Activated CD4-positive, alpha-beta T cell treated with anti-CD3 and anti-CD28 coated beads, Interleukin-2, Interleukin-6, amounts not matched to agents 100 ng/mL and 50 ng/mL, durations not matched to agents 16 hours and 8 hours (primary cell): ENCODE measurements at regions not wholly inside any gene's neighbourhood (a gene's known extent, or its start where the extent isn't known, plus 50 kb on each side); places are given as distances from the start of the nearest gene placed in this dataset.

Source experiments
- DNase-seq: peaks from one replicate; pipeline ENCODE4 v3.0.0-alpha.2; 2020

DNA sequence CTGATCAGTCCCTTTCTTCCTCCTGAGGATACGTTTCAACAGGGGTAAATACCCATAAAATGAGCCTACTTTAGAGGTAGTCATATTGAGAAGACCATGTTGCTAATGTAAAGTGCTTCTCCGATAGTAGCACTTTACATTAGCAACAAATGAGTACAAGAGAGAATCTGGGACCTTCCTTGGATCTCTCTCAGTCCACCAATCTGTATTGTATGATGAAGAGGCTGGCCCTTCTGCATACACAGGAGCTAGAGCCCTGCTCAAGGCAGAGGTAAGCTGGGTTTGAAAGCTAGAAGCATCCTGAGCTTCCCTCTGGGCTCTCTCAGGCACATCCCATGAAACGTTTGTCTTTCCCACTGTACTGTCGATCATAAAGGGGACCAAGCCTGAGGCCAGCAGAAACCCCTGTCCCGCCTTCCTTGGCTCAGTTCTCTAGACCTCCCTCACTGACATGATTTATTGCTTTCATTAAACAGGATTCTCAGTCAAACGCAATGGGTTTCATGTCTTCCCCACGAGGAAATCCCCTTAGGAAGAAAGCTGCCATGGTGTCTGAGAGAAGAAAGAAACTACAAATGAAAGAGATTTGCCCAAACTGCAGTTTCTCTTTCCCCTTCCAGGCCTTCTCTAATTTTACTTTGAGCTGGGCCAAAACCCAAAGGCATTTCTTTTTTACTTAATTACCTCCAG, 62.8 kb upstream of the BCAR3 start:
- no peak for DNase-seq

DNA sequence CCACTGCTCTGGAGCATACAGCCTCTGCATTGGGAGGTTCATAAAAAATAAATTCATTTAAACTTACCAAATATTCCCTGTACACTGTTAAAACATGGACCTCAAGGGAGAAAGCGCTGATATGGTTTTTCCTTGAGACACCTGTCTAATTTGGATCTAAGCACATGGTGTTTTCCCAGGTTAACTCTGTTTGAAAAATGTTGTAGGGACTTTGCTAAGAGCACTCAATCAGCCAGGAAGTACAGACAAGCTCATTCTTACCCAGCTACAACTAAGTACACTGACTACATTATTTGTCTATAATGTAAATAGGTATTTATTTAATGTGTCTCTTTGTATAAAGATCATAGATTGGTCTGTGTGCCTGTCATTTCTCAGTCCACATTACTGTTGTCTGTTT, 61.8 kb upstream of the BCAR3 start:
- DNase-seq: no peak

DNA sequence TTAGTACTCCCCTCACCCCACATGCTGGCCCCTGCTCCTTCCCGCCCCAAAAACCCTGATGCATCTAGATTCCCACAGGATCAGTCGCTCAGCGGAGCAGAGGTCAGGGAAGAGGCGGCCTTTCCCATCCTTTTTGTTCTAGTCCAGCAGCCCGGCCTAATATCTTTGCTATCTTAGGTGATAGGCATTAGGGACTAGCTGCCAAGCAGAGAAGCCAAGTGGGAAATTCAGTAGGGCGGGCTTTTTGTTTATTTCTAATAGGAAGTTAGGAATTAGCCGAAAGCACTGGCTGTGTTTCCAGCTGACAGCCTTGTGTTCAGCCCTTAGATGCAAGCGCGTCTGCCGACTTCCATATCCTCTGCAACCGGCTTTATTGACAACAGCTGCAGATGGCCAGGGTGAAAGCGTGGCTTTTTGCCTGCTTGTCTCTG, 59.0 kb upstream of the BCAR3 start:
- no peak for DNase-seq

DNA sequence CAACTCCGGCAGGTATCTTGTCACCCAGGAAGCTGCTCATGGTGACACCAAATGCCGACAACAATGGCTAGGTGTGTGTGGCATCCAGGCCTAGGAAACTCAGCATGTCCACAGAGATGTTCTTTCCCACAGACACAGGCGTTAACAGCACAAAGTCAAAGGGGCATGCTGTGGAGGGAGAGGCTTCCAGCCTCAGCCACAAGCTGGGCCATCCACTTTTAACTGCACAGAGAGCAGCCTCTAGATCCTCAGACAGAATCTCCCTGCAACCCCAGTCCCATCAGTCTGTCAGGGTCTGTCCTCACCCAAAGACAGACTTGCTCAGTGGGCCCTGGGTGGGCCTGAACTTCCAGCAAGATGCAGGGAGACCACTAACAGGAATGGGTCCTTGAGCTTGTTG, 58.5 kb upstream of the BCAR3 start:
- DNase-seq: no peak

DNA sequence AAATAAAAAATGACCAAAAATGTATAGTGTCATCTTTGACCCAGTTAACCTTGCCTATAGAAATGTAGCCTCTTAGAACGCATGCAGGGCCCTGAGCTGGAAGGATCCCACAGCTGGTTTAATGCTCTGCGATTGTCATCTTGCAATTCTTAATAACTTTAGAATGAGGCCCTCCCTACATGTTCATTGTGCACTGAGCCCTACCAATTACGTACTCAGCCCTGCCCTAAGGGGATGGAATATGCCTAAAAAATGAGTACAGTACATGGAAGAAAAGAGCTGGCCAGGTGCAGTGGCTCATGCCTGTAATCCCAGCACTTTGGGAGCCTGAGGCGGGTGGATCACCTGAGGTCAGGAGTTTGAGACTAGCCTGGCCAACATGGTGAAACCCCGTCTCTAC, 57.8 kb upstream of the BCAR3 start:
- no peak for DNase-seq

DNA sequence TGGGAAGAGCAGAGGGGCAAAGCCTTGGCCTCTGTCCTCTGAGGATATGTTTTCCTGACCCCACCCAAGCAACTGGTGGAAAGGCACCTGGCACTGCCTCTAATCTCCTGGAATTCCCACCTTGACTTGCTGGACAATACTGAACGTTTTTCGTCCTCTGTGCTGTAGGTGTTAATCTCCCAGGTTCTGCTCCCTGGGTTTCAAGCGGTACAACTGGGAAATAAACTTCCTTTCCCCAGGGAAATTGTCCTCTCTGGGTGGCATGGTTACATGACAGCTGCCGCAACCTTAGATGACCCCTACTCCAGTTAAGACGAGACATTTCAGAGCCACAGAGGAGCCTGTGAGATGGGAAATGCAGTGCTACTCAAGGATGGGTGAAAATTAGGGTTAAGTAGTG, 57.3 kb upstream of the BCAR3 start:
- DNase-seq: no peak

DNA sequence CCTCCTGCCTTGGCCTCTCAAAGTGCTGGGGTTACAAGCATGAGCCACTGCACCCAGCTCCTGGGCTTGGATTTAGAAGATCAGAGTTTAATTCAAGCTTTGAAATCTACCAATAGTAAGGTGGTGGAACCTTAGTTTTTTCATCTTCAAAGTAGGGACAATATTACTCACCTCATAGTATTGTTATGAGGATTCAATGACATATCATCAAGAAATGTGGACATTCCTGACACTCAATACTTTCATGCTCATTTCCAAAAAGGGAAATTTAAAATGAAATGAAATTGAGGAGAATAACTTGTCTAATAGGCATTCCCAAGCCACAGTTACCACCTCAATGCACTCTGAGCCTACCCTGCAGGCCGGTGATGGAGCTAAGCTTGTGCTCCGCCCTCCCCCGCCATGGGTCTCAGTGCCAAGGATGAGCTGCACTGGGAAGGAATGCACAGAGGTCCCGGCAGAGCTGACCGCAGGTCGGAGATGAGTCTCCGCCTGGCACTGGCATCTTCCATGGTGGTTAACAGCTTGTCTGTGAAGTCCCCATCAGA, 56.5 kb upstream of the BCAR3 start:
- DNase-seq: no peak

DNA sequence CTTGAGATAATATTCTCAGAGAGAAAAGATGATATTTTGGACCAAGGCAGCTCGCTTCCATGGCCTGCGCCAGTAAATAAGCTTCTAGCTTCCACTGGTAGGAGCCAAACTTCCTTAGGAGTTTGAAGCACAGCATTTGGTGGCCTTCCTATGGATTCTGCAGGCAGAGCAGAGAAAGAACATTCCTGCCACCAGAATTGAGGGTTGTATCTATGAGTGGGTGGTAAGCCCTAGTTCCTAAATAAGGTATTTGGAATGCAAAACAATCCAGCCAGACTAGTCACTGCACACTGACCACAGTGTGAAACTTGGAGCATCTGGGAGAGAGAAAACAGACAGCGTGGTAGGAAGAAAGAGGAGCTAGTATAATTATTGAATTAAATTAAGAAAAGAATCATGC, 54.1 kb upstream of the BCAR3 start:
- no peak for DNase-seq

DNA sequence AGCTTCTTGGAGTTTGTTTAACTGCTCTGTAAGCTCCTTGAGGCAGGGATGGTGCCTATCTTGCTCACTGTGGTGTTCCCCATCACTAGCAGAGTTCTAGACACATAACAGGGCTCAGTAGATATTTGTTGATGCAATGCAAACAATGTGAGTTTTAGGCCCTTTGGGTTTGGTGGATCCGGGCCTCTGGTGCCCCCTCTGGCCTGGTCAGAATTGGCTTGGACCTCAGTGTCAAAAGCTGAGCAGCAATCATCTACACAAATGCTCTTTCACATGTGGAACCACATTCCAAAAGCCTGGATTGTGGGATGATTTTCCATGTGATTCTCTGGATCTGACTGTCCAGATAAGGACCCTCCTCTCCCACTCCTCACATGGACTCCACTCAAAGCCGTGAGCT, 53.4 kb upstream of the BCAR3 start:
- no peak for DNase-seq

DNA sequence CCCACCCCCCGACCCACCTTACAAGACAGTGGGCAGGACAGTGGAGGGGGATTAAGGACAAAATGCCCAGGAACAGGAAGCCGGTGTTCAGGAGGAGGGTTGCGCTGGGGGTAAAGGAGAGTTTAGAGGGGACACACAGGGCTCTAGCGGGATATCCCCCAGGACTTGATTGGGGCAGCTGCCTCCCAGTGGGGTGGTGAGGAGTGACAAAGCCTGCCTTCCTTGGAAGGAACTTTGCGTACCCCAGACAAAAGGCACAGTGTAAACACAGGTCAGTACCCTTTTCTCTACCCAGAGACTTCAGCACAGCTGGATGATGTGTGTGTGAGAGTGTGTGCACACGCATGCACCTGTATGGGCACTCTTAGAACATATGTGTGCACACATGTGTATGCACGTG, 51.7 kb upstream of the BCAR3 start:
- DNase-seq: no peak

DNA sequence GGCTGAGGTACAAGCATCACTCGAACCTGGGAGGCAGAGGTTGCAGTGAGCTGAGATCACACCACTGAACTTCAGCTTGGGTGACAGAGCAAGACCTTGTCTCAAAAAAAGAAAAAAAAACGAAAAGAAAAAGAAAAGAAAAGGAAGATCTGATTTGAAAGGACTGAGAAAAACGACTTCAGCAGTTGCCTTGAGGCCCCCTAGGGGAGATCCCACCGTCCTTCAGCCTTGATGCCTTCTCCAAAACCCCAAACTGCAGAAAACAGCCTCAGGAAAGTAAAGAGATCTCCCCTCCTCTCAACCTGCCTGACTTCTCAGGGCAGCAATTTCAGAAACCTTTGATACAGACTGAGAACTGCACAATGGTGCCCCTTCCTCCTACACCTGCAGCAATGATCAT, 50.9 kb upstream of the BCAR3 start:
- DNase-seq: no peak
